ENCODE measurements at regions not wholly inside any gene's neighbourhood (a gene's known extent, or its start where the extent isn't known, plus 50 kb on each side); places are given as distances from the start of the nearest gene placed in this dataset.
A peak's percentile ranks its signal among the peaks of the same experiment; 100 is the strongest.
"Not testable (repeated sequence)": the region's sequence is repeated elsewhere in the genome, so short reads cannot be mapped to it uniquely, and the experiment has no call there.

DNA sequence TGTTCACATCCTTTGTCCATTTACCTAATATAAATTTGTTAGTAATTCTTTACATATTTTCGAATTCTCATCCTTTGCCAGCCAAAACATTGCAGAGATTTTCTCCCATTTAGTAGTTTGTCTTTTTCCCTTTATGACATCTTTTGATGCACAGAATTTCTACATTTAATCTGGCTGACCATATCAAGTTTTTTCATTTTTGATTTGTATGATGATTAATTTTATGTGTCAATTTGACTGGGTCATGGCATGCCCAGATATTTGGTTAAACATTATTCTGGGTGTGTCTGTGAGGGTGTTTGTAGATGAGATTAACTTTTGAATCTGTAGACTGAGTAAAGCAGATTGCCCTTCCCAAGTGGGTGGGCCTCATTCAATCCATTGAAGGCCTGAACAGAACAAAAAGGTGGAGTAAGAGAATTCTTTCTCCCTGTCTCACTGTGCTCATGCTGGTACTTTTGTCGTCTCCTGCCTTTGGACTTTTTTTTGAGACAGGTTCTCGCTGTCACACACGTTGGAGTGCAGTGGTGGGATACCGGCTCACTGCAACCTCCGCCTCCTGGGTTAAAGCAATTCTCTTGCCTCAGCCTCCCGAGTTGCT lies 72.1 kb upstream of the EPB41L1 start:
- DNase-seq (ENCODE audit: low spot score) = no peak

DNA sequence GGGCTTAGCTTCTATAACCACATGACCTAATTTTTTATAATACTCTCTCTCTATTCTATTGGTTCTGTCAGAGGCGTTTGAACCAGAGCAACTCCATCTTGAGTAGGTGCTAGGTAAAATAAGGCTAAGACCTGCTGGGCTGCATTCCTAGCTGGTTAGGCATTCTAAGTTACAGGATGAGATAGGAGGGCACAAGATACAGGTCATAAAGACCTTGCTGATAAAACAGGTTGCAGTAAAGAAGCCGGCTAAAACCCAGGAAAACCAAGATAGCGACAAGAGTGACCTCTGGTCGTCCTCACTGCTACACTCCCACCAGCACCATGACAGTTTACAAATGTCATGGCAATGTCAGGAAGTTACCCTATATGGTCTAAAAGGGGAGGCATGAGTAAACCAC lies 71.3 kb upstream of the EPB41L1 start:
- DNase-seq (ENCODE audit: low spot score) = not testable (repeated sequence)

DNA sequence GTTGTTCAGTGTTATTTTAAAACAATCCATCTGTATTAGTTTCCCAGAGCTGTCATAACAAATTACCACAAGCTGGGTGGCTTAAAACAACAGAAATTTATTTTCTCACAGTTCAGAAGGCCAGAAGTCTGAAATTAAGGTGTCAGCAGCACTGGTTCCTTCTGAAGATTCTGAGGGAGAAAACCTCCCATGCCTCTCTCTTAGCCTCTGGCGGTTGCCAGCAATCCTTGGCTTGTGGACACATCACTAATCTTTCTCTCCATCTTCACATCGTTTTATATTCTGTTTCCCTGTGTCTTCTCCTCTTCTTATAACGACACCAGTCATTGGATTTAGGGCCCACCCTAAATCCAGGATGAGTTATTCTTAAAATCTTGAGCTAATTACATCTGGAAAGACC lies 70.2 kb upstream of the EPB41L1 start:
- DNase-seq (ENCODE audit: low spot score) = no peak

DNA sequence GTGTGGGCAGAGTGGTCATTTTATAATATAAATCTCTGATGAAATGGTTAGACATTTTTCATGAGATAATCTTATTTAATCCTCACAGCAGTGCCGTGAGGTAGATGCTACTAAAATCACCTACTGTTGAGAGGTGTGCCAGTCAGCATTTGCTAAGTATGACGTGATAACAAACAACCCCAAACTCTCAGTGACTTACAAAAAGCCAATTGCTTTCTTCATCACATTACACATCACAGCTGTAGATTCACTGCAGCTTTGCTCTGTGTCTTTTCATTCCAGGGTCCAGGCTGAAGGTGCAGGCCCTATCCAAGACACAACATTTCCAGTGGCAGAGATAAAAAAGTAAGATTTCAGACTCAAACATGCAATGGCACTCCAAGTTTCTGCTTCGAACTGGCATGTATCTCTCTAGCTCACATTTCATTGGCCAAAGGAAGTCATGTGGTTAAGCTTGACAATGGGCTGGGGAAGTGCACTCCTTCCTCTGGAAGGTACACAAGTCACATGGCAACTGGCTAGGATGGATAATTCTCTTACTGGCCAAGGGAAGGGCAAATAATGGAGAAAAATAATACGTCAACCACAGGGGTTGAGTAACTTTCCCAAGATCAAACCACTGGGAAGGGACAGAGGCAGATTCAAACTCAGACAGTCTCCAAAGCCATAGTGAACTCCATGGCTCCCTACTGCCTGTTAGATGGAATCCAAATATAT lies 69.5 kb upstream of the EPB41L1 start:
- DNase-seq (ENCODE audit: low spot score) = peak; percentile 71

DNA sequence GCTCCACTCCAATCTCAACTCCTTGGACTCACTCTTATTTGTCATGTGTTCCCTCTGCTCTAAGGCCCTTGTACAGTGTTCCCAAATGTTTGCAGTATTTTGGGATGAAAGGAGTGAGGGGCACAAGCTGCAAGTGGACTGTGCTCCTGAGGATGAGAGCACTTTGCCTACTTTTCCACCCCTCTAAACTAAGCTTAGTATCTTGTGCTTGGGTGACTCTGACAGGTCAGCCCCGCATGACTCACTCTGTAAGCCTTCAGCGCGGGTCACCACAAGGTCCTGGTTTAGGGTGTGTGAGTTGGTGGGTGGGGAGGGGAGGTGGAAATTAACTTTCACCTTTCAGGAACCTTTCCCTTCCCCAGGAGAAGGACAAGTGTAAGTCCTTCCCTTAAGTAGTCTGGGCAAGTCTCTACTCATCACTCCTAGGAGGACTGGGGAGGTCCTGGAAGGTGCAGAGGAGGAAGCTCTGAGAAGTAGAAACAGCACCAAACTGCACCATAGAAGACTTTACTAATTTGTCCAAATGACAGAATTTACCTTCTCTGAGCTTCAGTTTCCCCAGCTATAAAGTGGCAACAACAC lies 68.8 kb upstream of the EPB41L1 start:
- DNase-seq (ENCODE audit: low spot score) = peak; percentile 88

DNA sequence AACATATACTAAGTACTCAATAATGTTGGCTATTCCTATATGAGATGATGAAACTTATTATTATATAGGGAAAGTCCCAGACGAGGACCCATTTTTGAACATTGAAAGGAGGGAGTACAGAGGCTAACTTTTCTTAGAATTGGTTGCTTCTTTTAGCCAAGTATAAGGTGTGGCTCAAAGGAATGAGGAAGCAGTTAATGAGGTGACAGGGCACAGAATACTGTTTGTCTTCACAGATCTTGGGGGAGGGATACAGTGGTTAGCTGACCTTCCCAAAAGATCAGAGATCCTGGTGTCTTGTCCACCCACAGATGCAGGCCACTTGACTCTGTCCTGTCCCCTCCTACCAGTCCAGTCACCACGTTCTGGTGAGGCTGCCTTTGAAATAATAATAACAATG lies 67.8 kb upstream of the EPB41L1 start:
- DNase-seq (ENCODE audit: low spot score) = peak; percentile 79

DNA sequence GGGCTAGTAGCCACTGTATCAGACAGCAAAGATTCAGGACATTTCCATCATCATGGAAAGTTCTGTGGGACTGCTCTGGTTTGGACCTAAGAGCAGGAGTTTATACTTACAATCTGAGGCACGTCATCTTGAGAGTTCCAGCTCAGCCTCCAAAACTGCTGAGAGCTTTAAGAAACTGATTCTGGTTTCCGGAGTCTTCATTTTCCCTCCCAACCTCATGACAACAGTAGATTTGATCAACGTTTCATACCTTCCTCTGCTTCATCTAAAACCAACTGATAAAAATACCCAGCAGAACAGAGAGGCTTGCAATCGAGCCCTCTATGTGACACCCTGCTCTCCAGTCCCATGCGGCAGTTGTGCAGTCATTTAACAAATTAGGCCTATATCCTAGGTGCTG lies 64.3 kb upstream of the EPB41L1 start:
- DNase-seq (ENCODE audit: low spot score) = no peak

DNA sequence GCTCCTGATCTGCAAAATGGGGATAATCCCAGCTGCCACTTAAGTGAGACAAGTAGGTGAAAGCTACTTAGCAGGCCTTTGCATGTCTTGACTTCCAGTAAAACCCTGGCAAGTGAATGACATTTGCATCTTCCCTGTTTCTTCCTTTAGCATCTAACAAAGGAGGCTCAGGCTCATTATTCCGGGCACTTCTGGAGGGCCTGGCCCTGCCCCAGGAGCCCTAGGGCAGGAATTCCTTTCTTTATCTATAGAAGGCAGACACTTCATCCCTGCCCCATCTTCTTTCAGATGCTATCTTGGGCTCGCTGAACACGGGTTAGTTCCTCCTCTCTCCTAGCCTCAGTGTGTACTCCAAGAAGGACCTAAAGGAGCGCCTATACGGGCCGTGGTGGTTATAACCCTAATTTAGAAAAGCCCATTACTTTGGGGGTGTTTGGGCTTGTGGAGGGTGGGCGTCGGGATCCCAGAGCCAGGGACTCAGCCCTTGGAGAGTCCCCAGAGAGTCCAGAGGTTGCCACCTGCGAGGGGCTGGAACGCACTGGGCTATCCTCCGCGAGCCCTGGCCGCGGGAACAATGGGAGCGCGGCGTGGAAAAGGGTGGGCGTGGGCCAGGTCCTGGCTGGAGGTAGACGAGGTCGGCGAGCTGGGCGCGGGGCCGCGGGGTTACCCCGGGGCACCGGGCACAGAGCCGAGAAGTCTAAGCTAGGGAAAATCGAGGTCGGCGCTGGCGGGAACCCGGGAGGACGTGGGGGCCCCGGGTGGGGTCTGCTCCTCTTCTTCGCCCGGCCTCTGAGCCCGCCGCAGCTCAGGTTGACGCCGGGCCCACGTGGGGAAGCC lies 62.8 kb upstream of the EPB41L1 start:
- no peak for DNase-seq (ENCODE audit: low spot score)

DNA sequence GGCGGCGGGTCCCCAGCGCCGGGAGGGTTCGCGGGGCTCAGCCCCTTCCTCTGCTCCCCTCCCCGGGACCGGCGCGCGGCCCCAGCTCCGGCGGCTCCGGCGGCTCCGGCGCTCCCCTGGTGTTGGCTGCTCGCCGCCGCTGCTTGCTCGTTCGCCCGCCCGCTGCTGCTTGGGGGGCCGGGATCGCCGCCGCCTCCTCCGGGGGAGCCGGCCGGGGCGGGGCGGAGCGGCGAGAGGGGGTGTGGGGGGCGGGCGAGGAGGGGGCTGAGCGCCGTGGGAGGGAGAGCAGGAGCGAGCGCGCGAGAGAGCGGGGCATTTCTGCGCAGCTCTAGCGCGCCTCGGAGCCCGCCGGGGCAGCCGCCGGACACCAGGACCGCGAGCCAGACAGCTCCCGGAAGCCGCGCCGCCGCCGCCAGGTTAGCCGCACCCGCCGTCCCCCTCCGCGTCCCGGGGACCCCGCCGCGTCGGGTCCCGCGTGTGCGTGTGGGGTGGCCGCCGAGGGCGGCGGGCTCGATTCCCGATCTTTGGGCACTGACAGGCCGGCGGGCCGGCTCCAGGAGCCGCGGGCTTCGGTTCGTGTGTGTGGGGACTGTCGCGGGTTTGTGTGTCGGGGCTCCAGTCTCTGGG lies 62.0 kb upstream of the EPB41L1 start:
- DNase-seq (ENCODE audit: low spot score) = no peak

DNA sequence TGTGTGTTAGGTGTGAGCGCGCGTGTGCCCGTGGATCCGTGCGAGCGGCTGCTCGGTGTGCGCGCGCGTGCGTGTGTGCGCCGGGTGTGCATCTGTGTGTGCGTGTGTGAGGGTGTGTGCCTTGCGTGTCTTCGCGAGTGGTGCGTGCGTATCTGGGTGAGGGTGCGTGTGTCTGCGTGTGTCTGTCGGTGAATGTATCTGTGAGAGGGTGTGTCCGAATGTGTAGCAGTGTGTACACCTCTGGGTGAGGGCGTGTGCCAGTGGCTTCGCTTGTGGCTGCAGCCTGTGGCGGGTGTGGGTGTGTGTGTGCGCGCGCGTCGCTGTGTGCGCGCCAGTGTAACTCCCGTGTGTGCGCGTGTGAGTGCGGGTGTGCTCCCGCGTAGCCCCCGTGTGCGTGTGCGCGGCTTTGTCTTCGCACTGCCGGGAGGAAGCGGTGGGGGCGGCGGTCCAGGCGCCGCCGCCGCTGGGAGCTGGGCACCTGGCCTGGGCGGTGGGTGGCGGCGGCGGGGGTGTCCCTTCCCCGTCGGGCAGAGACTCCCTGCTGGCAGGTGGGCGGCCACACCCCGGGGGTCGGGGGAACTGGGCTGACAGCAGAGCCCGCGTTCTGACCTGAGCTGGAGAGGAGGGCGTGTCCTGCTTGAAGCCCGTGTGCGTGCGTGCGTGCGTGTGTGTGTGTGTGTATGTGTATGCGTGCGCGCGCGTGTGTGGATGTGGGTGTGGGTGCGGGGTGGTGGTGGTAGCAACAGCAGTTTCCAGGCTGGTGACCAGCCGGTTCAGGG lies 61.3 kb upstream of the EPB41L1 start:
- no peak for DNase-seq (ENCODE audit: low spot score)

DNA sequence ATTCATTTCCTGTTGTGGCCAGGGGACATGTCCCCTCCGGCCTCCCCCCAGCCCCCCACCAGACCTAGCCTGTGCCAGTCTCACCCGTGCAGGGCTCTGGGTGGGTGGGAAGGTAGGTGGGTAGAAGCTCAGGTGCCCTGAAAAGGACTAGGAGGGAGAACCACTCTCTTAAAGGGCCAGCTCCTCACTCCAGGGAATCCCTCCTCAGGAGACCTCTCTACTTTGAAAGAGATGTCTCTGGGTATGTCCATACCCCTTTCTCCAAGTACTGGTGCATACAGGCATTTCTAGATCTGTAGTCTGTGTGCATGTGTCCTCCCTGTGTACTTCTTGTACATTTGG lies 60.8 kb upstream of the EPB41L1 start:
- DNase-seq (ENCODE audit: low spot score) = no peak

DNA sequence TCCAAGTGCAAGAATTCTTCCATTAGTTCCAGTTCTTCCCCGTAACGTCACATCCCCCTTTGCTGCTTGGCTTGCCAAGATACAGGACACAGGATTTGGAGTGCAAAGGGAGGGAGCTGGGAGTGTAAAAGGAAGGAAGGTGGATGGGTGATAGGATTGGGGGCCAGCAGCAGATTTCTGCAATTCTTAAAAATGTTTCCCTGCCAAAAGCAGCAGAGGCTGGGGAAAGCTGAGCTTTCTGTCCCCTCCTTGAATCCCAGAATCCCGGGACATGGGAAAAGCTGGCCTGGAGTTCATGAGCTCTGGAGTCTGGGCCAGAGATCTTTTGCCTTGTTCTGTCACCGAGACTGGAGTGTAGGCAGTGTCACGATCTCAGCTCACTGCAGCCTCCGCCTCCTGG lies 60.0 kb upstream of the EPB41L1 start:
- no peak for DNase-seq (ENCODE audit: low spot score)

DNA sequence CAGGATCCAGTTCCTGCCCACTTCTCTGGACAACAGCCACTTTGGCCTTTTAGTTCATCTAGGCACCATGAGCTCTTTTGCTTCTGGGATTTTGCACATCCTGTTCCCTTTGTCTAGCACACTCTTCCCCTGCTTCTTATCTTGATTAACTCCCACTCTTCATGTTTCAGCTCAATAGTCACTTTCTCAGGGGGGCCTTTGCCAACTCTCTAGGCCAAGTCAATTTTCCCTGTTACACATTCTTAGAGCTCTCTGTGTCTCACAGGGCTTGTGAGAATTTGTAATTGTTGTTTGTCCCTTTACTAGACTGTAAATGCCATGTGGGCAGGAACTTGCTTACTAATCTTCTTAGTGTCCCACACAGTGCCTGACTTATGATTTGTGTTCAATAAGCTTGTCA lies 58.1 kb upstream of the EPB41L1 start:
- DNase-seq (ENCODE audit: low spot score) = no peak

DNA sequence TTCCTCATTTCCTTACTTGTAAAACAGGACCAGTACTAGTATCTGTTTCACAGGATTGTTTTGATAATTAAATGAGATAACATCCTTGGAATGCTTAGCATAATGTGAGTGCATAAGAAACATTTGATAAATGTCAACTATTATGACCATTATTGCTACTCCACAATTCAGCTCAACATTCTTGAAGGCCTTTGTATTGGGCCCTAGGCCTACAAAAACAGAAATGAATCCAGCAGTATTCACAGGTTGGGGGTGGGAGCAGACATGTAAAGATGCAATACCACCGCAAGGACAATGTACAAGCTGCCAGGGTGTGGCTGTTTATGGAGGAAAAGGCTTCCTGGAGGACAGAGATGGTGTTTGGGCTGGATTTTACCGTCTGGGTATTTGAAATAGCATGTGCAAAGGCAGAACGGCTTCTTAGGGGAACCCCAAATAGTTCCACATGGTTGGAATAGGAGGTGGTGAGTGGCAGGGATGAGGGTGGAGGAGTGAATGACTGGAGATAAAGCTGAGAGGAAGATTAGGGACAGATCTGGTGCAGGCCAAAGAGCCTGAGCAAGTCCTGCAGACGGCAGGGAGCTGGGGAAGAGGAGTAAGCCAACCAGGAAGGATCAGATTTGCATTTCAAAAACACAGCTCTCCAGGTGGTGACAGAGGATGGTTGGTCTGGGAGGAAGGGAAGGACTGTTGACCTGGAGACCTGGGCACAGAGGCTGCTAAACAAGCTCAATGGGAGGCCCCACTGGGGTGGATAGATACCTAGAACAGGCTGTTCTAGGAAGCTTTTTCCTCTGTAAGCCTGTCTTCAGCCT lies 57.0 kb upstream of the EPB41L1 start:
- DNase-seq (ENCODE audit: low spot score) = peak; percentile 59

DNA sequence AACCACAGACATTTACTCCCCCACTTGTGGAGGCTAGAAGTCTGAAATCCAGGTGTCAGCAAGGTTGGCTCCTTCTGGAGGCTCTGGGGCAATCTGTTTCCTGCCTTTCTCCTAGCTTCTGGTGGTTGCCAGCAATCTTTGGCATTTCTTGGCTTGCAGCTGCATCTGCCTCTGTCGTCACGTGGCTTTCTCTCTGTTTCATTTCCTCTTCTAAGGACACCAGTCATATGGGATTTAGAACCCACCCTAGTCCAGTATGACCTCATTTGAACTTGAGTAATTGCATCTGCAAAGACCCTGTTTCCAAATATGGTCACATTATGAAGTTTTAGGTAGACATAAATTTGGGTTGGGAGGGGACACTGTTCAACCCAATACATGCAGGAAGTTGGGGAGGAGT lies 56.2 kb upstream of the EPB41L1 start:
- peak; percentile 90 for DNase-seq (ENCODE audit: low spot score)

DNA sequence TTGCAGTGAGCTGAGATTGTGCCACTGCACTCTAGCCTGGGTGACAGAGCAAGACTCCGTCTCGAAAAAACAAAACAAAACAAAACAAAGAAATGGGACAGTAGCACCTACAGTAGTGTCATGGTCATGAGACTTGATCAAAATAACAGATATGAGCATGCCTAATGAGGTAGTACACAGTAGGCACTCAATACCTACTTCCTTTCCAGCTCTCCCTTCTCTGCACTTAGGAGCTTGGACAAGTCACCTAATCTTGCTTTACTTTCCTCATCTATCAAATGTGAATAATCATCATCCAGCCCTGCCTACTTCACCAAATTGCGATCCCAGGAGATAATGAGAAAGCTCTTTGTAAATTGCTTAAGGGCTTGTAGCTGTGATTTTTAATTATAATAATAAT lies 55.4 kb upstream of the EPB41L1 start:
- no peak for DNase-seq (ENCODE audit: low spot score)

DNA sequence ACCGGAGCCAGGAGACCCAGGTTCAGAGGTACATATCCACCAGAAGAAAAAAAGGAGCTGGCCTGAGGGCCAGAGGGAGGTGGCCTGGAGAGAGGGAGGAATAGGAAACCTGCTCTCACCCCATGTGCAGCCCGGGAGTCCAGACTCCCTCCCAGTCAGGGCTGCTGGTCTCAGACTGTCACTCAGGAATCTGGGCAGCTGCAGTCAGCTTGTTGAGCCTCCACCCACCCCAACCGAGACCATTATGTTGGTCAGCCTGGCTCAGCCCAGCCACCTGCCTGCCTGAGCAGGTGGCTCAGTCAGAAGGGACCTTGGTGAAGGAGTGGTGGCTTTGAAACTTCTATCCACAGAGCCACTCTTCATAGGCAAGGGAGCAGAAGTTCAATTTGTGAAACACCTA lies 53.3 kb upstream of the EPB41L1 start:
- DNase-seq (ENCODE audit: low spot score) = peak; percentile 42

DNA sequence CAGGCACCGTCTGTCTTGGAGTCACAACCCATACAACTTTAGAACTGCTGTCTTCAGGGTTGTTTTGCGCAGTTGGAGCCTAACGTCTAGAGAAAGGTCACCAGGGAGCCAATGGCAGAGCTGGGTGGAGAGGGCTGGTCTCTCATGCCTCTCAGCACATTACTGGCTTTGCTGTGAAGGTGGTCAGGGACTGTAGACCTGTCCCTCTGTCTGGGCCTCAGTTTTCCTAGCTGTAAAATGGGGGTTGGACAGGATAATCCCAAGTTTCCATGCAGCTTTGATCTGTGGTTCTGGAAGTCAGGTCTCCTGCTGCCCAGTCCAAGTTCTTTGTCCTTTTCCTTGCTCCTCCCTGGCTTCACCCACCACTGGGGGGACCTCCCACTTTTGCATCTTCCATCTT lies 52.2 kb upstream of the EPB41L1 start:
- DNase-seq (ENCODE audit: low spot score) = no peak

DNA sequence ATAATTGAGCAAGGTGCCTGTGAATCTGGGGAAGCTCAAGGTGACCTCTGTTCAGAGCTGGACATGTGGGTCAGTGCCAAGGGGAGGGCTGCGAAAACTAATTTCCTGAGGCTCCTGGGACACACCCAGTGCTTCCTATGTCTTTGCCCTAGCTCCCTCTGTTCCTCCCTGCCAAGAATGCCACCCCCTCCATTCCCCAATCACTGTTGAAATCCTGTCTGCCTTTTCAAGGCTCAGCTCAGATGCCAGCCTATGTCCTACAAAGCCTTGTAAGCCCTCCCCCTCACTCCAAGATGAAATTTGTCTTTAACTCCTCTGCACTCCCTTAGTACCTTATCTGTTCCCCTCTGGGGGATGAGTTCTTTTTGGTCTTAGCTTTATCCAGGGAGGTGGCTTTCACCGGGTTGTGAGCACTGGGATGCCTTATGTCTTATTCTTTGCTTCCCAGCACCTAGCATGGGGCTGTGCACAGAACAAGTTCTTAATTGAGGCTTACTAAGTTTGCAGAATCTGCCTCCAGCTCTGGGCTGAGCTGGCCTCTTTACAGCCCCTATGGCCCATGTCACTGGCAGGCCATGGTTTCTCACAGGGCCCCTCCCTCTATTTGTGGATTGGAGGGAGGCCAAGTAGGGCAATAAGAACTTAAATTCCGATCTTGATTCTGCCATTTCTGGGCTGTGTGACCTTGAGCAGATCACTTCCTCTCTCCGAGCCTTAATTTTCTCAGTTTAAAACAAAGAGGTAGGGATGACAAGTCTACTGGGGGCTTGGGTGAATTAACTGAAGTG lies 51.5 kb upstream of the EPB41L1 start:
- peak; percentile 41 for DNase-seq (ENCODE audit: low spot score)

DNA sequence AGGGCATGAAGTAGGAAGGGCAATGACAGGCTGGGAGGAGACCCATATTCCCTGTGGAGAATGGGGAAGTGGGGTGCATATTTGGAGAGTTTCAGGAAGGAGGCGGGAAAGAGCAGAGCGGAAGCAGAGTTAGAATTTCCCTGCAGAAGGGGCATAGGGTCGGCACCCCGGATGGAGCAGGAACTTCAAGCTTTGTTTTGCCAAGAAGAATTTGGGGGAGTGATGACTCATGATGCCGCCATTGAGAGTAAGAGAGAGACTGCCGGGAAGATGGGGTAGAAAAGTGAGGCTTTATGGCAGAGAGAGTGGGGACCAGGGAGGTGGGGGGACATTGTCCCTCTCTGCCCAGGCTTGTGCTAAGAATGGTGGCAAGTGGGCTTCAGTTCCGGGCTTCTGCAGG lies 50.3 kb upstream of the EPB41L1 start:
- no peak for DNase-seq (ENCODE audit: low spot score)
